ENCODE measurements at regions not wholly inside any gene's neighbourhood (a gene's known extent, or its start where the extent isn't known, plus 50 kb on each side); places are given as distances from the start of the nearest gene placed in this dataset.

GRCh38 chr4:53713767-53714166 is 122.5 kb upstream of the LNX1 start:
- no peak for TF ChIP-seq EZH2phosphoT487 (IDR thresholded peaks at IDR 0.05; ENCODE audit: low read depth, severe bottlenecking, unreplicated experiment)
- no peak for TF ChIP-seq CTCF (IDR thresholded peaks at IDR 0.05; ENCODE audit: poor library complexity)
- no peak for TF ChIP-seq EZH2 (IDR thresholded peaks at IDR 0.05; ENCODE audit: borderline replicate concordance)

All from hepatocyte (in vitro differentiated cells).